Ammon's horn (tissue), 1 donor: ENCODE measurements at regions not wholly inside any gene's neighbourhood (a gene's known extent, or its start where the extent isn't known, plus 50 kb on each side); places are given as distances from the start of the nearest gene placed in this dataset.
A peak's percentile ranks its signal among the peaks of the same experiment; 100 is the strongest.

Experiments used
- DNase-seq: peaks from one replicate; pipeline ENCODE4 v3.0.0-alpha.2; 2016; ENCODE audit warnings: low spot score

DNA sequence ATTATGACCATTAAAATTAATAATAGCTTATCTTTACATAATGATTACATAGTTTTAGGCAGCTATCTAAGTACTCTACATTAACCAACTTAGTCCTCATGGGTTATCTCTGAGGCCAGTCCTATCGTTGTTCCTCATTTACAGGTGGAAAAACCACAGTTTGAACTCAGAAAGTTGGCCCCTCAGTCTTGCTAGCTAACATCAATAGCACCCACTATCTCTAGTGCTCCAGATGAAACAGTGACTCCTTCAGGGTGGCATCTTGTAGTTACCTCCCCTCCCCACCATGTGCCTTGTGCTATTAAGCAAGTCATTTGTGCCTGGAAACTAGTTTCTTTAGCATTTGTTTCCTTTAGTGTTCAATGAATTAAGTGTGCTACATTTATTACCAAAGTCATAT lies 1086.7 kb downstream of the EFNB2 start:
- no peak for DNase-seq

DNA sequence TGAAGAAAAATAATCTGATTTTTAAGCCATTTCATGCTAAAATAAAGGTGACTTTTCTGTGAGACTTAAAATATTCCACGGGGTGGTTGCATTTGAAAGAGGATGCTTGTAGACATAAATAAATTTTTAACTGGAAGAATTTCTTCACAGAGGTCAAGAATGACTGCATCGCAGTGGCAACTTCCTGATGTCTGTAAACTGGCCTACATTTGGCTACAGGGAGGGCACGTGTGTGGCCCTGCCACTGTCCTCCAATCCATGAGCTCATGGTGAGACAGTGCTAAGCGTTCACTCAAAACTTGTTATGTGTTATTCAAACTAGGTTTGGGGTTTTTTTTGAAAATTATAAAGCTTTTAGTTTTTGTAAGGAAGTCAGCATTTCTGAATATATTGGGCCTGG lies 1089.3 kb downstream of the EFNB2 start:
- DNase-seq, result no peak

DNA sequence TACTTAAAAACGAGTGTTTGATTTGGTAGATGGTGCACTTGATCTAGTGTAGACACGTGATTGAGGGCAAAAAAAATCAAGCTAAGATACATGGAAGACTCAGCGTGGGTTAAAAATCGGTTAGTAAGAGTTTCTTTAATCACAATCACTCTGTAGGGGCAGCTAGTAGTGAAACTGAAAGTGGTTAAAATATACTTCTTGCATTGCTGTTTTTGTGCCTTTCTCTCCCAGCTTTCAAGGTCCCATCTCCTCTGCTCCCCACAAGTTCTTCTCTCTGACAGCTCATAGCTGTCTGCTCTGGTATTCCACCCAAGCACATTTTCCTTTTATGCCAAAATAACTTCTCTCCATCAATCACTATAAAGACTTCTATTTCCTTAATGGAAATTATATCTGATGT lies 1089.7 kb downstream of the EFNB2 start:
- DNase-seq, result no peak

- DNase-seq, result peak; percentile 4
These were observed 1092.3 kb downstream of the EFNB2 start for GRCh38 chr13:105442949-105443699.

GRCh38 chr13:105442040-105442439 lies 1093.4 kb downstream of the EFNB2 start:
- no peak for DNase-seq

- no peak for DNase-seq
These were observed 1094.3 kb downstream of the EFNB2 start for GRCh38 chr13:105441051-105441750.

DNA sequence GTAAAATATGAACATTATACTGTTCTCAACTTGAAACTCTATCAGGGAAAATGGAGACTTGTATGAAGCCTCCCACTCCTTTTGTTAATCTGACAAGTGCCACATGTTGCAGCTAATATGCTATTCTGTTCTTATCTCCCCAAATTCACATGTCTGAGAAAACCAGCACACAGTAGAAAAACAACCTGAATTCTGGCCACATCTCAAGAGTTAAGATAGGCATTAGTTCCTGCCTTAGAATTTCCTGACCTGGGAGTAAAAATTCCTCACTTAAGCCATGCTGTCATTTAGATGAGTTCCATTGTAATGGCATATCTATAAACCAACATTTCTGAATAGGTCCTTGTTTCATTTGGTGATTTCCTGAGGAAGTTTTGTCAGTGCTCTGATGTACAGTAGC lies 1098.5 kb downstream of the EFNB2 start:
- no peak for DNase-seq

DNA sequence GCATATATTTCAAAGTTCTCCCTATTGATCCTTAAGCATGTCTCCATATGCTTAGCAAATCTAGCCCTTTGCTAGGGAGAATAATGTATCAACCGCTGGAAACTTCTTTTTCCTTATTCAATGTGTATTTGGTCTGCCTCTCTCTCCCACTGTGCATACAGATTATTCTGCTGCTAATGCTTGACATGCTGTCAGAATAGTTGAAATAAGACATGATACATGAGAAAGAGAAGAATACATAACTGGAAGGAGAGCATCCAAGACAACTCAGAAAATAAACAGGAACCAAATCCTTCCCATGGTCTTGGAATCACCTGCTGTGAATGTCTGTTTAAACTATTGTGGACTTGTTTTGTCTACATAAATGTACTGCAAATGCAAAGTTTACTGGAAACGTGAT lies 1103.0 kb downstream of the EFNB2 start:
- no peak for DNase-seq

DNA sequence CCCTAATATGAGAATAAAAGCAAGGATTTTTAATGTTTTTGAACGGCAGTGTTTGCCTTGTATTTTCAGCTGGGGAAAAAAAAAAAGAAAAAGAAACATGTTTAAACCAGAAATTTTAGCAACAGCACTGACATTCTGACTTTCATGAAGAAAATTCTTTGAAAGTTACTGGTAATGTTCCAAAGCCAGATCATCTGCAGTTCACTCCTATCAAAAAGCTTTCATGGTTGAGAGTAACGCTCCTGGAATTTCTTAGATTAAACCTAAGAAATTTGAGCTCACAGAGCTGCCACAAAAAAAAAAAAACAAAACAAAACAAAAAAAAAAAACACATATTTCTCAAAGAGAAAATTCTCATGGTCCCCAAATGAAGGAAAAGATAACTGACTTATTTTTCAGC lies 1106.7 kb downstream of the EFNB2 start:
- DNase-seq, result no peak

DNA sequence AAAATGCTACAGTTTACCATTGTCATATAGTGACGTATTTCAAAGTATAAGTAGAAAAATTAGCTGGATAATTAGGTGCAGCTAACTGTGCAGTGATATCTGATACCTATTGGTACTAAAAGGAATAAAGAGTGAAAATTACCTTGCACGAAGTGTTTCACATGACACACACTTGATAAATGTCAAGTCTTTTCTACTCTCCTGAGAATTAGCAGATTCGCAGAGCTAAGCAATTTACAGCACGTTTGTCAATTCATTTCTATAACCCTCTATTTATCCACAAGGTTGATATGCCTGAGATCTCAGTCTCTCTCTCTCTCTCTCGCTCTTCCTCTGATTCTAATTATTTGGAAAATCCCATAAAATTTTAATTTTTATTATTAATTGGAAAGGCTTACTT lies 1109.0 kb downstream of the EFNB2 start:
- no peak for DNase-seq

GRCh38 chr13:105414639-105415038 lies 1120.8 kb downstream of the EFNB2 start:
- no peak for DNase-seq

DNA sequence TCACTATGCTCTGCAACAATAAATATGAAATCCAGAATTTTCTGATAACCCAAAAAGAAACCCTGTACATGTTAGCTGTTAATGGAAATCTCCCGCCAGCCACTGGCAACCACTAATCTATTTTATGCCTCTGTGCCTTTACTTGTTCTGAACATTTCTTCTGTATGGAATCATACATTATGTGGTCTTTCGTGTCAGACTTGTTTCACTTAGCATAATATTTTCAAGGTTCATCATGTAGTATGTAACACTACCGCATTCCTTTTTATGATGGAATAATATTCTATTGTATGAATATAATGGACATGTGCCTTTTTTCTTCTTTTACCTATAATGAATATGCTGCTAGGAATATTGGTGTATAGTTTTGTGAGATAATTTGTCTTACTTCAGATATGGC lies 1123.3 kb downstream of the EFNB2 start:
- DNase-seq, result no peak

DNA sequence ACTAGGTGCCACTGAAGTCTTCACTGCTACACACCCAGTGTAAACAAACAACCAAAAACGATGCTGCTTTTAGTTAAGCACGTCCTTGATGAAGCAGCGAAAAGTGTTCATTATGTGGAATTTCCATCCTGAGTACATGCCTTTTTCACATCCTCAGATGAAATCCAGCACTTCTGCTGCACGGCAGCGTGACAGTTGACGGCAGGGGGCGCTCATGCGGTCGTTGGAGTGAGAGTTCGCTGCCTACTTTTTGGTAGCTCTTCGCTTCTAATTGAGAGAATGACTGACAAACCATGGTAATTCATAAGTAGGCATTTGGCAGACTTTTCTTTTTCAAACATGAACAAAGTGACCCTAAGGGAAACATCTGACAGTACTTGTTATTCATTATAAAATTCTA lies 1124.9 kb downstream of the EFNB2 start:
- DNase-seq, result peak; percentile 56

DNA sequence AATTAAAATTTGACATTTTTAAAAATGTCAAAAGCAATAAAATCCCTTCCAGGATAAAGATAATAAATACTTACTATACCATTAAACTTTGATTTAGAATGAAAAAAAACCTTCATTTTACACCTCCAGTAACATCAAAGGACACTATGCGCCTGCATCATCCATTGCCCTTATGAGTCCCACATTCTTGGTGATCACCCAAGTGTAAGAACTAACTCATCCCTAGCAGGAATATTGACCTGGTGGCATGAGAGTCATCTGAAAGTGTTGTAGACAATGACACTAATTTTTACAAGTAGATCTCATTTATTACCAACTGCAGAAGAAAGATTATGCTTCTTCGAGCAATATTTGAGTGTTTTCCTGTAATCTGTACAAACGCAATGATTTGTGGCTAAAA lies 1128.9 kb downstream of the EFNB2 start:
- DNase-seq, result no peak

DNA sequence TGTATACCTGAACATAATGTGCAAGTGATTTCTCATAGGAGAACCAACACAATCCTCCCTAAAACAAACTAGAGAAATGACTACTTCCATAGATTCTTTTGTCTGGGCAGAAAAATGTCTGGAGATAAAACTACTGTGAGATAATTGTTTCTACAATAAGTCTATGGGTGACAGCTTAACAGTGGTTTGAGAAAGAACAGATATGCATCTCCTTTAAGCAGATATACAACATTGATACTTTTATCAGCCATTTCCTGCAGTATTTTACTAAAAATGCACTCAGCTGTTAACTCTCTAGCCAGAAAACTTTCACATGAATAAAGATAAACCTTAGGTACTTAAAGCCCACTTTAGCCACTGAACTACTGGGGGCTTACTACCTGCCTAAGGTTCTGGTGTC lies 1132.4 kb downstream of the EFNB2 start:
- DNase-seq, result no peak

- no peak for DNase-seq
These were observed 1140.4 kb downstream of the EFNB2 start for GRCh38 chr13:105395041-105395440.

GRCh38 chr13:105389373-105389772 lies 1146.1 kb downstream of the EFNB2 start:
- no peak for DNase-seq

DNA sequence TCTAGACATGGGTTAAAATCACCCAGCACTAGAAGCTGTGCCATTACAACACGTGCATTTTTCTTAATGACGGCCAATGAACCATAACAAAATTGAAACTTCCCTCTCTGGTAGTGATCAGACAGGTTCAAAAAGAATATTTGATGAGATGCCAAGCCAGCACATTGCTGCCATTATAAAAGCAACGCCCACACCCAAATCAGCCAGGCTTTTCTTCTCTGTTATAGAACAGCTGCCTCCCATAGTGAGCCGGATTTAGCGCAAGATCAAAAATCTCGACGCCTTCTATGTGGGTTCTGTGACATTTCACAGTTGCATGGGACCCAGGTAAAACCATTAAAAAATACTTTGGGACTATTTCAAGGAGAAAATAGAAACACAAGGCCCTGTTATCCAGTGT lies 1158.0 kb downstream of the EFNB2 start:
- DNase-seq, result no peak

- DNase-seq, result no peak
These were observed 1165.3 kb downstream of the EFNB2 start for GRCh38 chr13:105370011-105370650.

- no peak for DNase-seq
These were observed 1166.7 kb downstream of the EFNB2 start for GRCh38 chr13:105368781-105369180.

DNA sequence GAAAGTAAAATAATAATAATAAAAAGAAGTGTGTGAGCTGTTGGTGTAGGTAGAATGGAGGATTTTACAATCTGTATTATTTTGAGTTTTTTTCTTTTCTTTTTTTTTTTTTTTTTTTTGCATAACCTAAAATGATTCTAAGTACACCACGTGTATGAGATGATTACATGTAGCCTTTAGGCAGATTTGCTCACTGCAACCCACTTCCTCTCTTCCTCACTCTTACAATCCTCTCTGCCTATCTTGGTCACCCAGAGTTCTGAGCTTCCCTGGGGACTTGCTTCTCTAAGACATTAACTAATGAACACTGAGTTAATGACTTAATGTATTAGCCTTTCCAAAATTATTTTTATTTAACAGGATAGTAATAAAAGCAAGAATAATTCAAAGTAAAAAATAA lies 1169.6 kb downstream of the EFNB2 start:
- DNase-seq, result no peak

DNA sequence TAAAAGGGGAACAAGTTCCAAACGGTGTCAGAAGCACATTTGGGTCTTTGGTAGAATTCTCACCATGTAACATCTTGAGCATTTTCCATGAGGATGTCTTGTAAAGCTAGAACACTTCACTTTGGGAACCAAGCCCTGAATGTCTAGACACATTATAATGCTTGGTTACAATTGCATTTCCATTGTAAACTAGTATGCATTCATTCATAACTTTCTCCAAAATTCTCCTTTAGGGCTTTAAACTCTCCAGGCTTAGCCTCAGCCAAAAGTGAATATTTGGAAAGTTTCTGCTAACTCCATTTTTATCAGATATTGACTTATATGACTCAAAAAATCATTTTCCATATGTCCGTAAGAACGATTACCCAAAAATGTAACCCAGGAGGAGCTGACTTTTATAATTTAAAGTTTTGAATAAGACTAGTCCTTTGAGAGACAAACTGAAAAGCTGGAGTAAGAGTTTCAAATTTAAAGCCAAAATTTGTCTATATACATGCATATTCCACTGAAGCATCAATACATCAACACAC lies 1170.4 kb downstream of the EFNB2 start:
- no peak for DNase-seq

GRCh38 chr13:105364191-105364590 lies 1171.3 kb downstream of the EFNB2 start:
- DNase-seq, result no peak
